ENCODE measurements at regions not wholly inside any gene's neighbourhood (a gene's known extent, or its start where the extent isn't known, plus 50 kb on each side); places are given as distances from the start of the nearest gene placed in this dataset.

DNA sequence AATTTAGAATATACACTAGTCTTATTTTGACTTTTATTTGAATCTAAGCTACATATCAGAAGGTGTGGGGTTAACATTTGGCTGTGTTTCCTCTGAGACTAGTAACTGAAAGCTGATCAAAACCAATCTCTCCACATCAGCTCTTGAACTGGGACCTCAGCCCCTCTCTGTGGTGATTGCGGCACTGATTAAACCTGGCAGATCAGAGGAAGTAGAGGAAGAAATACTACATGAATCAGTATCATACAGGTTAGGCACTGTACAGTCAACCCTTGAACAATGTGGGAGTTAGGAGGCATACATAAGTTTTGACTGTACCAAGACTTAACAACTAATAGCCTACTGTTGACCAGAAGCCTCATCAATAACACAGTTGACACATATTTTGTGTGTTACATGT, 122.5 kb upstream of the C1orf87 start:
- DNase-seq (ENCODE audit: low read depth): no peak

GRCh38 chr1:60185684-60186083, 112.1 kb upstream of the C1orf87 start:
- DNase-seq (ENCODE audit: low read depth): no peak

DNA sequence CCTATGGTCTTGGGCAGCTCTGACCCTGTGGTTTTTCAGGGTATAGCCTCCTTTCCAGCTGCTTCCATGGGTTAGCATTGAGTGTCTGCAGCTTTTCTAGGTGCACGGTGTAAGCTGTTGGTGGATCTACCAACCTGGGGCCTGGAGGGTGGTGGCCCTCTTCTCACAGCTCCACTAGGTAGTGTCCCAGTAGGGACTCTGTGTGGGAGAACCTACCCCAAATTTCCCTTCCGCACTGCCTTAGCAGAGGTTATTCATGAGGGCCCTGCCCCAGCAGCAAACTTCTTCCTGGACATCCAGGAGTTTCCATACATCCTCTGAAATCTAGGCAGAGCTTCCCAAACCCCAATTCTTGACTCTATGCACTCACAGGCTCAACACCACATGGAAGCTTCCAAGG, 111.0 kb upstream of the C1orf87 start:
- DNase-seq (ENCODE audit: low read depth): no peak

GRCh38 chr1:60173729-60174505, 100.3 kb upstream of the C1orf87 start:
- DNase-seq (ENCODE audit: low read depth): no peak

- DNase-seq (ENCODE audit: low read depth): no peak
Observed at GRCh38 chr1:60173006-60173405, 99.4 kb upstream of the C1orf87 start.

DNA sequence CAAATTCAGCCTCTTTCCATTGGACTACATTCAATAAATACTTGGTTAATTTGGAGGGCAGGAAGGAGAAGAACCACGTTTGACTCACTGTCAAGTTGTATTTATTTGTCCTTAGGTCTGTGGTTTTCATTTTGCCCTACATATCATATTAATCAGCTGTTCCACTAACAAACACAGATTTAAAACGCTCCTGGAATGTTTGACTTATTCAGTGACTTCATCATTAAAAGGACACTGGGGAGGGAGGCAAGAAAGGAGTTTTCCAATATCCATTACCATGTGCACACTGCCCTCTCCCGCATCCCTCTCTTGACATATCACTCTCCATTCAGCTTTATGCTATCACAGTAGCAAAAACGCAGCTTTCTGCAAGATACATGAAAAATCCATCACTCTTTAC, 98.2 kb upstream of the C1orf87 start:
- DNase-seq (ENCODE audit: low read depth): peak; percentile 34

GRCh38 chr1:60170709-60171108, 97.1 kb upstream of the C1orf87 start:
- DNase-seq (ENCODE audit: low read depth): no peak

DNA sequence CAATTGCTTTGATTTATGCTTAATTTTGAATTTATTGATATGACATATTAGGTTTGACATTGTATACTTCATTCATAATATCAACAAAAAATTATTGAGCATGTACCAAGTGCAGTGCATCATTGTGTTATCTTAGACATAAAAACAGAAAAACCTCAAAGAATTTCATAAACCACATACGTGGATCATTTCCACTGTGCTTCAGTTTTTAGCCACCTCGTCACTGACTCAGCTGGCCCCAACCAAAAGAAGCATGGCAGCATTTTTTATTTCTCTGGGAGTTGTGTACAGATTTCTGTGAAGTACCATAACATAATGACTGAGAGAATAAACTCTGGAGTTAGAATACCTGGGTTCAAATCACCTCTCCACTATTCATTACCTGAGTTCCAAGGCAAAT, 95.6 kb upstream of the C1orf87 start:
- no peak for DNase-seq (ENCODE audit: low read depth)

- no peak for DNase-seq (ENCODE audit: low read depth)
Observed at GRCh38 chr1:60162936-60163335, 89.4 kb upstream of the C1orf87 start.

DNA sequence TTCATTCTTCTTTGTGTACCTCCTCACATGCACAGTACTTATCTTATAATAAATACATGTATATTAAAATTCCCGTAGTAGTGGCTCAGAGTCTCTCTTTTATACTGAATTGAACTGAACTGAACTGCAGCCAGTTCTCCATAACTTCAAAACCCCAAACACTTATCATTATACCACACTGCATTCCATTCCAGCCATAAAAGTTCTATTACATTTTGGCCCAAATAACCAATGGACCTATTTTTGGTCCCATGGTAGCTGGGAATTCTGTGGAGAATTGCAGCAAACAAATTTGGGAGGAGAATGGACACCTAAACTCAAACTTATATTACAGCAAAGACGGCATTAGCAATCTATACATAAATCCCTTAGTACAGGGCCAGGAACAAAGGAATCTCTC, 86.6 kb upstream of the C1orf87 start:
- DNase-seq (ENCODE audit: low read depth): no peak

GRCh38 chr1:60156371-60156770, 82.8 kb upstream of the C1orf87 start:
- no peak for DNase-seq (ENCODE audit: low read depth)

DNA sequence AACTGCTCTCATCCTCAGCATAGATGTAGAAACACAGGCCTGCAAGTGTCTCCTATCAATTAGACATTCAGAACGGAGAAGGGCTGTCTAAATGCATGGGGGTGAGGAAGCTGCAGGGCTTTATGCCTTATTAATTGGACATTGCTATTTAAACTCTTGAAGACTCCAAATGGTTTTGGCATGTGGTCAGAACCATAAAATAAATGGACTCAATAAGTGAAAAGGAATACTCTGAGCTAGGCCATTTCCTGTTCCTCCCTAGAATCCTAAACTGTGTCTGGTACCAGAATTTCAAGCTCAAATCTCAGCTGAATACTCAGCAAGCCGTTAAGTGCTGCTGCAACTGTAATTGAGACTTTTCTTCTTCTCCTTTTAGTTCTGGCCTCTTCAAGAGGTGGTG, 80.4 kb upstream of the C1orf87 start:
- DNase-seq (ENCODE audit: low read depth): no peak

DNA sequence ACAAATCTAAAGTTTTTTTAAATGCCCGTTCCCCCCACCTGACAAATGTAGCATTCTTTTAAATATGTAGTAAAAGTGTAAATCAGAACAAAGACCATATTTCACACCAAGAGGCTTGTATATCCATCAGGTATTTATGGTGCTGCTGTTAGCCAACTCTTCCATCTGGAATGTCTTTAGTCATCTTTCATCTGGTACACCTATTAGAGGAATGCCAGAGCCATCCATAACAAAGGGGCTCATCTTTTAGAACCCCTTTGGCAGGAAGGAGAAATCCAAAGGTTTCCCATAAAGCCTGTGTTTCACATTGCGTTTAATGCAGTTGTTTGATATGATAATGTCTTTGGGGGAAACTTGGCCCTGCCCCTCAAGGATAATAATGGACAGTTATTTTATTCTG, 79.3 kb upstream of the C1orf87 start:
- DNase-seq (ENCODE audit: low read depth): no peak

GRCh38 chr1:60151311-60151710, 77.7 kb upstream of the C1orf87 start:
- DNase-seq (ENCODE audit: low read depth): no peak

- no peak for DNase-seq (ENCODE audit: low read depth)
Observed at GRCh38 chr1:60149251-60149650, 75.7 kb upstream of the C1orf87 start.

GRCh38 chr1:60146884-60147283, 73.3 kb upstream of the C1orf87 start:
- DNase-seq (ENCODE audit: low read depth): no peak

- DNase-seq (ENCODE audit: low read depth): no peak
Observed at GRCh38 chr1:60145771-60146170, 72.2 kb upstream of the C1orf87 start.

GRCh38 chr1:60141743-60142142, 68.2 kb upstream of the C1orf87 start:
- DNase-seq (ENCODE audit: low read depth): no peak

DNA sequence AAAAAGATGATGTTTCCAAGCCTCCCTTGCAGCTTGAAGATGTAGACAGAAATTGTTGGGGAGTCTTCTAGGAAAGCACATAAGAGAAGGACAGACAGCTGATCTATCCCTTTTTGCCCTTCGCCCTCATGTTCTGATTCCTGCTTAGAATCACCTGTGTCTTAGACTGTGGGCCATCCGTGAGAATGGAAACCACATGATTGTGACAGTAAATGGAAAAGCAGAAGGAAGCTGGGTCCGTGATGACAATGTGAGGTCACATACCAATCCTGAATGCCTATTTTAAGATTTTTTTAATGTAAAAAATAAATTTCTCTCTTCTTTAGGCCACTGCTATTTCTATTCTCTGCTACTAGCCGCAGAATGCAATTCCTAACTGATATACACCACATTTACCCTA, 67.7 kb upstream of the C1orf87 start:
- DNase-seq (ENCODE audit: low read depth): no peak

- DNase-seq (ENCODE audit: low read depth): no peak
Observed at GRCh38 chr1:60137406-60137805, 63.8 kb upstream of the C1orf87 start.

DNA sequence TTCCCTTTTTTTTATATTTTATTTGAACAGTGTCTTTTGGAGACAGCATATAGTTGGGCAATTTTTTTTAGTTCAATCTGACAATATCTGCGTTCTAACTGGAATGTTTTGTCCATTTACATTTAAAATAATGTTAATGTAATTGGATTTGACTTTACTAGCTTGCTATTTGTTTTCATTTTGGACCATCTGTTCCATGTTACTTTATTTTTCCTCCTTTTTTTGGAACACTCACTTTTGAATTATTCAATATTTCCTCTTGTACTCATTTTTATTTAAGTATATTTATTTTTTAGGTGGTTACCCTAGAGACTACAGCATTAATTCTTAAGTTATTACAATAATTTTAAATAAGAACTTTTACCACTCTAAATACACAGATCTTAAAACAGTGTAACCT, 62.8 kb upstream of the C1orf87 start:
- no peak for DNase-seq (ENCODE audit: low read depth)

DNA sequence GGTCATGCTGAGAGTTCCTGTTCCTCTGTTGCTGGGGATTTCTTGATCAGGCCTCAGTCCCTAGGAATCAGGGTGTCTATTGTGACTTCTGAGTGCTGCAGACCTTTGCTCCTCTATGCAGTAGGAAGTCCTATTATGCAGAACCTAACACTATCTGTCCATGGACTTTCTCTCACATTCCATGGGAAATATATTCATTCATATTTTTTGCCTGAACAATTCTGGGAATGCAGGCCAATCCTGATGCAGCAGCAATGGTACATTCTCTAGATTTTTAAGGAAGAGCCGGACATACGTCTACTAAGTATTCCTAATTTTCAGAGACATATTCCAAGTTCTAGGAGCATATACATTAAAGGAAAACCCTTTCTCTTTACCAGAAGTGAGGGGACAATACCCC, 61.1 kb upstream of the C1orf87 start:
- DNase-seq (ENCODE audit: low read depth): no peak

- peak; percentile 88 for DNase-seq (ENCODE audit: low read depth)
Observed at GRCh38 chr1:60133848-60134247, 60.3 kb upstream of the C1orf87 start.

- peak; percentile 97 for DNase-seq (ENCODE audit: low read depth)
Observed at GRCh38 chr1:60133000-60133673, 59.6 kb upstream of the C1orf87 start.

Measured in RPMI7951 (cell line).